Spleen (tissue), 7 donors: ENCODE measurements at regions not wholly inside any gene's neighbourhood (a gene's known extent, or its start where the extent isn't known, plus 50 kb on each side); places are given as distances from the start of the nearest gene placed in this dataset.

ENCODE experiments used
- POLR2A ChIP-seq, 3 donors: fragments of 450-650 bp; IDR thresholded peaks; one replicate each; pipeline ENCODE4 v1.5.1; 2017; ENCODE audit warnings: antibody characterized with exemption in 3 of 3, mild to moderate bottlenecking in 1 of 3
- POLR2AphosphoS5 ChIP-seq, 3 donors: sonication (generic); formaldehyde crosslinking; IDR thresholded peaks; one replicate each; pipeline ENCODE4 v1.5.1; 2017; ENCODE audit warnings: antibody characterized with exemption in 3 of 3
- TF ChIP-seq, protein P1 (sequence below), 11 experiments: fragments of 200-600 bp in 7 of 11; fragments of 450-650 bp in 4 of 11; sonication (generic) in 4 of 11; IDR thresholded peaks in 8 of 11; conservative IDR thresholded peaks in 3 of 11; 1 replicate in 7 of 11; 2 replicates in 4 of 11; pipeline versions ENCODE4 v1.4.0 to v1.8.0; 2016 to 2021; ENCODE audit warnings: antibody characterized with exemption in 11 of 11, inconsistent platforms in 4 of 11, mild to moderate bottlenecking in 1 of 11
- donor health status: DM: no; HTN: no; CAD: no; lungs with moderate emphysema.
- donor health status: DM: no; HTN: no; CAD: no.
- donor health status: DM: no; HTN: no; CAD: no.

DNA sequence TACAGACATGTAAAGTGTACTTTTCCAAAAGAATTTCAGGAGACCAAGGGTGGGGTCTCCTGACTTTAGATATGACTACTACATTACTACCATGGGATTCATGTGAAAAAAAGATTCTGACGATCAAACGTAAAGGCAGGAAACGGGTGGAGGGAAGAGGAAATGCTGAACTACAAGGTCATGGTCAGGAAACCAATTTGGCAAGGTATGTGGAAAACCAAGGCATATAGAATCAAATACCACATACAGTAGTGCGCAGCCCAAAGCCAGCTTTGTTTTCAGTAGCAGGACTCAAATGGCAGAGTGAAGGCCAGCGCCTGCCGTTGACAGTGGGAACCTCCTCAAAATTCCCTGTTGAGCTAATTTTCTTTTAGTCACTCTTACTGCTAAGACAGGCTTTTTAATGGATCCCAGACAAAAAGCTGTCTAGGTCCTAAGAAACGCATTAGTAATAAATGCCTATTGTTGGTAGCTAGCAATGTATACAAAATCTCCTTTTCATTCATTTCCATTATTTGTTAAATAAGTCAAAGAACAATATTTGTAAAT lies 57.6 kb upstream of the SERTAD2 start:
- TF ChIP-seq, protein P1, sequence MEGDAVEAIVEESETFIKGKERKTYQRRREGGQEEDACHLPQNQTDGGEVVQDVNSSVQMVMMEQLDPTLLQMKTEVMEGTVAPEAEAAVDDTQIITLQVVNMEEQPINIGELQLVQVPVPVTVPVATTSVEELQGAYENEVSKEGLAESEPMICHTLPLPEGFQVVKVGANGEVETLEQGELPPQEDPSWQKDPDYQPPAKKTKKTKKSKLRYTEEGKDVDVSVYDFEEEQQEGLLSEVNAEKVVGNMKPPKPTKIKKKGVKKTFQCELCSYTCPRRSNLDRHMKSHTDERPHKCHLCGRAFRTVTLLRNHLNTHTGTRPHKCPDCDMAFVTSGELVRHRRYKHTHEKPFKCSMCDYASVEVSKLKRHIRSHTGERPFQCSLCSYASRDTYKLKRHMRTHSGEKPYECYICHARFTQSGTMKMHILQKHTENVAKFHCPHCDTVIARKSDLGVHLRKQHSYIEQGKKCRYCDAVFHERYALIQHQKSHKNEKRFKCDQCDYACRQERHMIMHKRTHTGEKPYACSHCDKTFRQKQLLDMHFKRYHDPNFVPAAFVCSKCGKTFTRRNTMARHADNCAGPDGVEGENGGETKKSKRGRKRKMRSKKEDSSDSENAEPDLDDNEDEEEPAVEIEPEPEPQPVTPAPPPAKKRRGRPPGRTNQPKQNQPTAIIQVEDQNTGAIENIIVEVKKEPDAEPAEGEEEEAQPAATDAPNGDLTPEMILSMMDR (IDR thresholded peaks at IDR 0.05 in 8 of 11, conservative IDR thresholded peaks at IDR 0.05 in 3 of 11), result peak in 2 of 11 experiments; percentile 10 to 23
- TF ChIP-seq POLR2A (IDR thresholded peaks at IDR 0.05), result peak in 1 of 3 donors; percentile 26
- peak in 1 of 3 donors; percentile 54 for TF ChIP-seq POLR2AphosphoS5 (IDR thresholded peaks at IDR 0.05)
